HEK293 (cell line): ENCODE measurements at regions not wholly inside any gene's neighbourhood (a gene's known extent, or its start where the extent isn't known, plus 50 kb on each side); places are given as distances from the start of the nearest gene placed in this dataset.

ENCODE experiments used
- WT1 ChIP-seq: fragments of 450-650 bp; formaldehyde crosslinking; IDR thresholded peaks from 2 replicates; pipeline ENCODE4 v1.5.1; 2016; ENCODE audit warnings: missing biosample characterization, missing genetic modification characterization
- YY1 ChIP-seq: fragments of 450-650 bp; formaldehyde crosslinking; IDR thresholded peaks from 2 replicates; pipeline ENCODE4 v1.5.1; 2018; ENCODE audit warnings: missing biosample characterization, missing genetic modification characterization
- ZNF121 ChIP-seq: fragments of 450-650 bp; formaldehyde crosslinking; IDR thresholded peaks from 2 replicates; pipeline ENCODE4 v1.5.1; 2016; ENCODE audit warnings: missing biosample characterization, missing genetic modification characterization
- ZNF138 ChIP-seq: fragments of 450-650 bp; formaldehyde crosslinking; IDR thresholded peaks from 2 replicates; pipeline ENCODE4 v1.5.1; 2016; ENCODE audit warnings: missing biosample characterization, missing genetic modification characterization, borderline replicate concordance
- ZNF175 ChIP-seq: fragments of 450-650 bp; formaldehyde crosslinking; IDR thresholded peaks from 2 replicates; pipeline ENCODE4 v1.5.1; 2016; ENCODE audit warnings: missing biosample characterization, missing genetic modification characterization
- TF ChIP-seq, protein P1 (sequence below): fragments of 450-650 bp; formaldehyde crosslinking; IDR thresholded peaks from 2 replicates; pipeline ENCODE4 v1.5.1; 2016; ENCODE audit warnings: missing biosample characterization, missing genetic modification characterization

GRCh38 chr5:171537923-171538537 is 118.6 kb downstream of the FGF18 start:
- TF ChIP-seq ZNF175 (tag by site-specific recombination) (no peak), YY1 (tag by site-specific recombination) (no peak), ZNF121 (tag by site-specific recombination) (no peak), ZNF138 (tag by site-specific recombination) (no peak), WT1 (no peak)
- TF ChIP-seq, protein P1, sequence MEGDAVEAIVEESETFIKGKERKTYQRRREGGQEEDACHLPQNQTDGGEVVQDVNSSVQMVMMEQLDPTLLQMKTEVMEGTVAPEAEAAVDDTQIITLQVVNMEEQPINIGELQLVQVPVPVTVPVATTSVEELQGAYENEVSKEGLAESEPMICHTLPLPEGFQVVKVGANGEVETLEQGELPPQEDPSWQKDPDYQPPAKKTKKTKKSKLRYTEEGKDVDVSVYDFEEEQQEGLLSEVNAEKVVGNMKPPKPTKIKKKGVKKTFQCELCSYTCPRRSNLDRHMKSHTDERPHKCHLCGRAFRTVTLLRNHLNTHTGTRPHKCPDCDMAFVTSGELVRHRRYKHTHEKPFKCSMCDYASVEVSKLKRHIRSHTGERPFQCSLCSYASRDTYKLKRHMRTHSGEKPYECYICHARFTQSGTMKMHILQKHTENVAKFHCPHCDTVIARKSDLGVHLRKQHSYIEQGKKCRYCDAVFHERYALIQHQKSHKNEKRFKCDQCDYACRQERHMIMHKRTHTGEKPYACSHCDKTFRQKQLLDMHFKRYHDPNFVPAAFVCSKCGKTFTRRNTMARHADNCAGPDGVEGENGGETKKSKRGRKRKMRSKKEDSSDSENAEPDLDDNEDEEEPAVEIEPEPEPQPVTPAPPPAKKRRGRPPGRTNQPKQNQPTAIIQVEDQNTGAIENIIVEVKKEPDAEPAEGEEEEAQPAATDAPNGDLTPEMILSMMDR (tag by site-specific recombination), result no peak
